ENCODE measurements at regions not wholly inside any gene's neighbourhood (a gene's known extent, or its start where the extent isn't known, plus 50 kb on each side); places are given as distances from the start of the nearest gene placed in this dataset.

DNA sequence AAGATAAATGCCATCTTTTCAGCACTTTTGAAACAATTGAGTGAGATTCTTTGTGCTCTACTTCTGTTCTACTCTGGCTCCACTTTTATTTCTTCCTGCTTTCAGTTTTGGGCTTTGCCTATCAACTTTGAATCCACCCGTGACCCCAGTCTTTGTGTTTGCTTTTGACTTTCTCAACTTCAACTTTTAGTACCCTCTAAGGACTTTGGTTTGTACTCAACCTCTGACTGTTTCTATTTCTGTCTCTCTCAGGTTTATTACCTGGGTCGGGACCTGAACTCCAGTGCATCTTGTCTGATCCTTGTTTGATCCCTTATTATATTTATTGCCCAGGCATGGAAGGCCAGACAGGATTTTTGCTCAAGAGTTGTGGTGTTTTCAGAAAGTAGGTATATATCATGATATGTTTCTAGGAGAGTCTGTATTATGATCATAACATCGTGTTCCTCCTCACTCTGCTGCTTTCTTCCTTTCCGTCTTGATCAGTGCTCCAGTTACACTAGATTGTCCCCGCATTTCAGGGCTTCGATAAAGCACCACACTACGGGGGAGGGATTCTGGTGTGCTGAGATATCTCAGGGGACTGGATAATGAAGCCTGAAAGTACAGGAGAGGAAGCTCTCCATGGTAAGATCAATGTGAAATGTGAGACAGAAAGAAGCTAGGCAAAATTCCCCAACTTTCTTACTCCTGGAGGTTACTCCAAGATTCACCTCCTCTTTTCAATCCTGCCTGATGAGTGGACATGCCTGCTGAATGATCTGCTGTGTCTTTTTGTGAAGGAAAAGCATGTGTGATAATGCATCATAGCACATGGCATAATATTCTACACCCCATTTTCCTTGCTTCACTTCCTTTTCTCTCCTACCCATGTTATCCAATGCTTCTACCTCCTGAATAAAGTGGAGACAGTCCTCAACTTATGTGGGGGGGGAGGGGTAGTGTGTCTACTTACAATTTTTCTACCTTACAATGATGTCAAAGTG is 155.5 kb upstream of the GRIN3A start:
- Histone ChIP-seq H3K4me3 (ENCODE audit: low read depth, low read length, poor library complexity, severe bottlenecking) (no peak overlapping the region), H3K27me3 (replicated peaks; ENCODE audit: insufficient read depth, low read depth, low read length, poor library complexity) (no peaks in the 10 kb centered on the region), H3K4me1 (ENCODE audit: insufficient read depth, low read length, poor library complexity, severe bottlenecking) (no peaks in the 10 kb centered on the region), H3K9me3 (ENCODE audit: low read depth, low read length, poor library complexity, severe bottlenecking) (no peaks in the 10 kb centered on the region), H3K27ac (ENCODE audit: low read depth, low read length, poor library complexity, severe bottlenecking) (no peak overlapping the region), H3K36me3 (ENCODE audit: insufficient read depth, low read length, poor library complexity, severe bottlenecking) (no peaks in the 10 kb centered on the region)
- no TSS peak for BruUV-seq (replicated peaks)
- DNase-seq (ENCODE audit: low spot score), result no peak
- intact Hi-C loops (cut with micrococcal nuclease; ENCODE audit: unreplicated experiment), result no loop called here
- POLR2A ChIA-PET (ENCODE audit: low non-redundant PET), result no interaction called here
- no peak for TF ChIP-seq EZH2 (IDR thresholded peaks at IDR 0.05; ENCODE audit: borderline replicate concordance, low read depth, low read length, poor library complexity, severe bottlenecking)
- TF ChIP-seq, protein P1, sequence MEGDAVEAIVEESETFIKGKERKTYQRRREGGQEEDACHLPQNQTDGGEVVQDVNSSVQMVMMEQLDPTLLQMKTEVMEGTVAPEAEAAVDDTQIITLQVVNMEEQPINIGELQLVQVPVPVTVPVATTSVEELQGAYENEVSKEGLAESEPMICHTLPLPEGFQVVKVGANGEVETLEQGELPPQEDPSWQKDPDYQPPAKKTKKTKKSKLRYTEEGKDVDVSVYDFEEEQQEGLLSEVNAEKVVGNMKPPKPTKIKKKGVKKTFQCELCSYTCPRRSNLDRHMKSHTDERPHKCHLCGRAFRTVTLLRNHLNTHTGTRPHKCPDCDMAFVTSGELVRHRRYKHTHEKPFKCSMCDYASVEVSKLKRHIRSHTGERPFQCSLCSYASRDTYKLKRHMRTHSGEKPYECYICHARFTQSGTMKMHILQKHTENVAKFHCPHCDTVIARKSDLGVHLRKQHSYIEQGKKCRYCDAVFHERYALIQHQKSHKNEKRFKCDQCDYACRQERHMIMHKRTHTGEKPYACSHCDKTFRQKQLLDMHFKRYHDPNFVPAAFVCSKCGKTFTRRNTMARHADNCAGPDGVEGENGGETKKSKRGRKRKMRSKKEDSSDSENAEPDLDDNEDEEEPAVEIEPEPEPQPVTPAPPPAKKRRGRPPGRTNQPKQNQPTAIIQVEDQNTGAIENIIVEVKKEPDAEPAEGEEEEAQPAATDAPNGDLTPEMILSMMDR (conservative IDR thresholded peaks at IDR 0.05; ENCODE audit: low read depth, low read length), result no peak
- CTCF ChIA-PET, result no interaction called here

DNA sequence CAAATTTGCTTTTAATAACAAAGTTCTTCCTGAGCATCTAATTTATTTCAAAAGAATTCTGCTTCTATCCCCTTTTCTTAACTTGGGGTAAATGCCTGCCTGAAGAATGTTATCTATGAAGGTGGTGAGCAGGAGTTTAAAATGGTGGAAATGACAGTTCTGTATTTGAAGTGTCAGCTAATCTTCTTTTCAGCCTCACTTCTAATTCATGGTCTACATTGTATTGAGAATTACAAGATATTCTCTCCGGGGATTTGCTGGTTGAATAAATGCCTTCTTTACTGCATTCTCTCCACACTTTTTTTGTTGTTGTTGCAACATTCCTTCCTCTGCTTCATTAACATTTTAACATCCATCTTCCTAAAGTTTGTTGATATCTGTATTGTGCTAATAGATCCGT is 143.1 kb upstream of the GRIN3A start:
- no peaks in the 10 kb centered on the region for H3K4me1 ChIP-seq (ENCODE audit: insufficient read depth, low read length, poor library complexity, severe bottlenecking)
- no peaks in the 10 kb centered on the region for H3K27me3 ChIP-seq (replicated peaks; ENCODE audit: insufficient read depth, low read depth, low read length, poor library complexity)
- no peak overlapping the region for H3K27ac ChIP-seq (ENCODE audit: low read depth, low read length, poor library complexity, severe bottlenecking)
- H3K36me3 ChIP-seq (ENCODE audit: insufficient read depth, low read length, poor library complexity, severe bottlenecking), result no peaks in the 10 kb centered on the region
- TF ChIP-seq, protein P1 (conservative IDR thresholded peaks at IDR 0.05; ENCODE audit: low read depth, low read length), result no peak
- no peak for TF ChIP-seq EZH2 (IDR thresholded peaks at IDR 0.05; ENCODE audit: borderline replicate concordance, low read depth, low read length, poor library complexity, severe bottlenecking)
- ChIA-PET CTCF (no interaction called here), POLR2A (ENCODE audit: low non-redundant PET) (no interaction called here)
- no TSS peak for BruUV-seq (replicated peaks)
- DNase-seq (ENCODE audit: low spot score), result peak; percentile 1
- intact Hi-C loops (cut with micrococcal nuclease; ENCODE audit: unreplicated experiment), result no loop called here
- peaks cover 8% of the 10 kb centered on the region for H3K9me3 ChIP-seq (ENCODE audit: low read depth, low read length, poor library complexity, severe bottlenecking)
- no peak overlapping the region for H3K4me3 ChIP-seq (ENCODE audit: low read depth, low read length, poor library complexity, severe bottlenecking)

DNA sequence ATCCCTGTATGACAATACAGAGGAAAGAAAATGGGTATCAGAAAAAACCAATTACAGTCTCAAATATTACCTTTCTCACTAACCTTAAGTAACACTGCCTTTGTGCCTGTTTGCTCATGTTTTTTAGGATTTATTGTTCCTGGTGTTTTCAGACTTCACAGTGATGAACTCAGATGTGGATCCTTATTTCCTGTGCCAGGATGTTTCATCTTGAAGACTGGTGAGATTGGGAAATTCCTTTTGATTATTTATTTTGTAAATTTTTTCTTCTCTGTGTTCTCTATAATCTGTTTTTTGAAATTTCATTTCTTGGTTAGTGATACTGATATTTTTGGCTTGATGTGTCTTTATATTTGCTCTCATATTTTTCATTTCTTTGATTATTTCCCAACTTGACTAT is 142.4 kb upstream of the GRIN3A start:
- TF ChIP-seq, protein P1 (conservative IDR thresholded peaks at IDR 0.05; ENCODE audit: low read depth, low read length), result no peak
- TF ChIP-seq EZH2 (IDR thresholded peaks at IDR 0.05; ENCODE audit: borderline replicate concordance, low read depth, low read length, poor library complexity, severe bottlenecking), result no peak
- DNase-seq (ENCODE audit: low spot score), result no peak
- no TSS peak for BruUV-seq (replicated peaks)
- Histone ChIP-seq H3K27ac (ENCODE audit: low read depth, low read length, poor library complexity, severe bottlenecking) (no peak overlapping the region), H3K9me3 (ENCODE audit: low read depth, low read length, poor library complexity, severe bottlenecking) (peaks cover 8% of the 10 kb centered on the region), H3K36me3 (ENCODE audit: insufficient read depth, low read length, poor library complexity, severe bottlenecking) (no peaks in the 10 kb centered on the region), H3K27me3 (replicated peaks; ENCODE audit: insufficient read depth, low read depth, low read length, poor library complexity) (no peaks in the 10 kb centered on the region), H3K4me1 (ENCODE audit: insufficient read depth, low read length, poor library complexity, severe bottlenecking) (no peaks in the 10 kb centered on the region), H3K4me3 (ENCODE audit: low read depth, low read length, poor library complexity, severe bottlenecking) (no peak overlapping the region)
- intact Hi-C loops (cut with micrococcal nuclease; ENCODE audit: unreplicated experiment), result no loop called here
- ChIA-PET POLR2A (ENCODE audit: low non-redundant PET) (no interaction called here), CTCF (no interaction called here)
